ENCODE measurements at regions not wholly inside any gene's neighbourhood (a gene's known extent, or its start where the extent isn't known, plus 50 kb on each side); places are given as distances from the start of the nearest gene placed in this dataset.

GRCh38 chr1:234758851-234759250, 148.9 kb upstream of the IRF2BP2 start:
- WGBS (ENCODE audit: insufficient coverage), result 66% methylated on average over 8 of the region's 11 CpGs
- H3K4me3 ChIP-seq (ENCODE audit: low read length), result no peak overlapping the region
- Mint-ChIP-seq H3K27me3 (ENCODE audit: low read depth in 2 of 2) (peaks cover 16 to 20% of the 10 kb centered on the region in 2 donors), H3K4me1 (peaks cover 9 to 27% of the 10 kb centered on the region in 2 donors), H3K9me3 (no peaks in the 10 kb centered on the region), H3K27ac (peak overlapping the region; percentile 88 to 90), H3K36me3 (no peaks in the 10 kb centered on the region), H3K4me3 (peak overlapping the region; percentile 55)
- TF ChIP-seq CTCF (IDR thresholded peaks at IDR 0.05), result no peak
- H3K27ac ChIP-seq (ENCODE audit: low read length), result no peak overlapping the region
- no peaks in the 10 kb centered on the region for H3K27me3 ChIP-seq (ENCODE audit: control insufficient read depth, insufficient read depth, low read length)
- H3K36me3 ChIP-seq (ENCODE audit: control insufficient read depth, insufficient read depth, low read length), result no peaks in the 10 kb centered on the region
- DNase-seq (peak; percentile 44 to 89), ATAC-seq (peak; percentile 79 to 89 (median 89))
- H3K9me3 ChIP-seq (ENCODE audit: control insufficient read depth, insufficient read depth, low read length), result no peaks in the 10 kb centered on the region
- peaks cover 26% of the 10 kb centered on the region for H3K4me1 ChIP-seq (ENCODE audit: control insufficient read depth, insufficient read depth, low read length)
- intact Hi-C loops (cut with micrococcal nuclease), result loop anchor here (2.0 to 5.0 kb wide), 3 partner anchors 14 to 318 kb away; no protein-coding TSS in a partner anchor

GRCh38 chr1:234756857-234757256, 146.9 kb upstream of the IRF2BP2 start:
- no peak for TF ChIP-seq CTCF (IDR thresholded peaks at IDR 0.05)
- H3K36me3 Mint-ChIP-seq, result no peaks in the 10 kb centered on the region
- intact Hi-C loops (cut with micrococcal nuclease), result loop anchor here (5.0 kb wide), 2 partner anchors 255 to 320 kb away; no protein-coding TSS in a partner anchor
- H3K27me3 ChIP-seq (ENCODE audit: control insufficient read depth, insufficient read depth, low read length), result no peaks in the 10 kb centered on the region
- H3K4me3 Mint-ChIP-seq, result no peak overlapping the region
- no peak overlapping the region for H3K27ac ChIP-seq (ENCODE audit: low read length)
- WGBS (ENCODE audit: insufficient coverage), result 98% methylated on average over 6 of the region's 6 CpGs
- no peak overlapping the region for H3K4me3 ChIP-seq (ENCODE audit: low read length)
- peaks cover 9 to 27% of the 10 kb centered on the region in 2 donors for H3K4me1 Mint-ChIP-seq
- peaks cover 26% of the 10 kb centered on the region for H3K4me1 ChIP-seq (ENCODE audit: control insufficient read depth, insufficient read depth, low read length)
- peak overlapping the region in 1 of 2 donors; percentile 81 for H3K27ac Mint-ChIP-seq
- no peaks in the 10 kb centered on the region for H3K9me3 Mint-ChIP-seq
- DNase-seq (no peak), ATAC-seq (no peak)
- no peaks in the 10 kb centered on the region for H3K36me3 ChIP-seq (ENCODE audit: control insufficient read depth, insufficient read depth, low read length)
- peaks cover 13 to 29% of the 10 kb centered on the region in 2 donors for H3K27me3 Mint-ChIP-seq (ENCODE audit: low read depth in 2 of 2)
- H3K9me3 ChIP-seq (ENCODE audit: control insufficient read depth, insufficient read depth, low read length), result no peaks in the 10 kb centered on the region

GRCh38 chr1:234756066-234756774, 146.2 kb upstream of the IRF2BP2 start:
- no peaks in the 10 kb centered on the region for H3K36me3 ChIP-seq (ENCODE audit: control insufficient read depth, insufficient read depth, low read length)
- Mint-ChIP-seq H3K9me3 (no peaks in the 10 kb centered on the region), H3K27ac (peak overlapping the region in 1 of 2 donors; percentile 81), H3K4me3 (no peak overlapping the region), H3K27me3 (ENCODE audit: low read depth in 2 of 2) (peaks cover 13 to 29% of the 10 kb centered on the region in 2 donors), H3K36me3 (no peaks in the 10 kb centered on the region), H3K4me1 (peaks cover 9 to 27% of the 10 kb centered on the region in 2 donors)
- intact Hi-C loops (cut with micrococcal nuclease), result loop anchor here (5.0 kb wide), 2 partner anchors 256 to 321 kb away; no protein-coding TSS in a partner anchor
- DNase-seq (peak in 1 of 2 donors; percentile 35), ATAC-seq (no peak)
- WGBS (ENCODE audit: insufficient coverage), result 83% methylated on average over 12 of the region's 13 CpGs
- H3K27ac ChIP-seq (ENCODE audit: low read length), result no peak overlapping the region
- no peak overlapping the region for H3K4me3 ChIP-seq (ENCODE audit: low read length)
- peaks cover 26% of the 10 kb centered on the region for H3K4me1 ChIP-seq (ENCODE audit: control insufficient read depth, insufficient read depth, low read length)
- no peak for TF ChIP-seq CTCF (IDR thresholded peaks at IDR 0.05)
- H3K27me3 ChIP-seq (ENCODE audit: control insufficient read depth, insufficient read depth, low read length), result no peaks in the 10 kb centered on the region
- no peaks in the 10 kb centered on the region for H3K9me3 ChIP-seq (ENCODE audit: control insufficient read depth, insufficient read depth, low read length)
